CD4-positive, alpha-beta T cell treated with Interleukin-15 for 1 hour (primary cell): ENCODE measurements at regions not wholly inside any gene's neighbourhood (a gene's known extent, or its start where the extent isn't known, plus 50 kb on each side); places are given as distances from the start of the nearest gene placed in this dataset.

Experiments
- DNase-seq: peaks from one replicate; pipeline ENCODE4 v3.0.0-alpha.2; 2020

- no peak for DNase-seq
Observed at GRCh38 chr5:159765760-159766517, 150.3 kb upstream of the ADRA1B start.

DNA sequence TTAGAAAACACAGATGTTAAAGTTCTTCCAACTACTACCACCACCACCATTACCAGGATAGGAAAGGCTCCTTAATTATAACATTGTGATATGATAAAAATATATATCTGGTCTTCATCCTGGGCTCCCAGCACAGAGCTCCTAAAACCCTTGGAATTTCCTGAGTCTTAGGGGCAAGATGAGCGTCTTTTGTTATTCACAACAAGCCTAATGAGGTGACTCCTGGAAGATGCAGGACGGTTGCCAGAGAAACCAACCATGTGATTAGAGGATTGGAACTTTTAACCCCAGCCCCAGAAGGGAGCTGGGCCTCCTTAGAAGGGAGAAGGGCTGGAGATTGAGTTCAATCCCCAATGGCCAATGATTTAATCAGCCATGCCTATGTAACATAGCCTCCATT lies 148.0 kb upstream of the ADRA1B start:
- no peak for DNase-seq

- DNase-seq: no peak
Observed at GRCh38 chr5:159772698-159773061, 143.6 kb upstream of the ADRA1B start.

- peak; percentile 69 for DNase-seq
Observed at GRCh38 chr5:159773062-159773924, 143.0 kb upstream of the ADRA1B start.

GRCh38 chr5:159774476-159775031 lies 141.7 kb upstream of the ADRA1B start:
- DNase-seq: no peak

DNA sequence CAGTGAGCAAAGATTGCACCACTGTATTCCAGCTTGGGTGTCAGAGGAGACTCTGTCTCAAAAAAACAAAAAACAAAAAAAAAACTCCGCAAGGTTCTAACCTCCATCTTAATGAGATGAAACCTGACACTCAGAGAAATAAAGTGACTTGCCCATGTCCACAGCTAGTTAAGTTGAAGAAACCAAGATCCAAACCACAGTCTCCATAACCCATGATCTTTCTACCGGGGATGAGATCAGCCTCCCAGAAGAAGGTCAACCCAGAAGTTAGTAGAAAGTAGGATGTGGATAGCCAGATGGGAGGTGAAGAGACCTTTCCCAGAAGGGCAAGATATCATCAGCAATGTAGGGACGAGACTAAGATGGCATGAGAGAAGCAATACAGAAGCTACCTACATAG lies 140.4 kb upstream of the ADRA1B start:
- DNase-seq: no peak

- DNase-seq: no peak
Observed at GRCh38 chr5:159777049-159777660, 139.1 kb upstream of the ADRA1B start.

DNA sequence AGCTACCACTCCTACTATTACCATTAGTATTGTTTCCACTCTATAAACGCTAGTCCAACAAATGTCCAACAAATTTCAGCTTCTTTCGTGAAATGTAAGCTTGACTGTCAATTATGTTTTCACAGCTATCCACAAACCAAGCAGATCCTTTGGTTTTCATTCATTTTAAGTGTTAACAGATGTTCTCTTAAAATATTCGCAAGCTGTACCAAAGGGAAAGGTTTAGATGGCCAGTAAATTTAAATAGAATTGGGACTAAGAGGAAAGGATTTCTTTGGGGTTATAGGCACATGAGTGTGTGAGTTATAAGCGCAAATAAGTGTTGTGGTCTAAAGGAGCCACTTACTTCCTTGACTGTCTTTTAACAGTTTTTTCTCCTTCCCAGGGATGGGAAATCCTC lies 136.8 kb upstream of the ADRA1B start:
- no peak for DNase-seq

GRCh38 chr5:159780246-159780645 lies 136.0 kb upstream of the ADRA1B start:
- DNase-seq: no peak

GRCh38 chr5:159781626-159782157 lies 134.6 kb upstream of the ADRA1B start:
- DNase-seq: no peak

DNA sequence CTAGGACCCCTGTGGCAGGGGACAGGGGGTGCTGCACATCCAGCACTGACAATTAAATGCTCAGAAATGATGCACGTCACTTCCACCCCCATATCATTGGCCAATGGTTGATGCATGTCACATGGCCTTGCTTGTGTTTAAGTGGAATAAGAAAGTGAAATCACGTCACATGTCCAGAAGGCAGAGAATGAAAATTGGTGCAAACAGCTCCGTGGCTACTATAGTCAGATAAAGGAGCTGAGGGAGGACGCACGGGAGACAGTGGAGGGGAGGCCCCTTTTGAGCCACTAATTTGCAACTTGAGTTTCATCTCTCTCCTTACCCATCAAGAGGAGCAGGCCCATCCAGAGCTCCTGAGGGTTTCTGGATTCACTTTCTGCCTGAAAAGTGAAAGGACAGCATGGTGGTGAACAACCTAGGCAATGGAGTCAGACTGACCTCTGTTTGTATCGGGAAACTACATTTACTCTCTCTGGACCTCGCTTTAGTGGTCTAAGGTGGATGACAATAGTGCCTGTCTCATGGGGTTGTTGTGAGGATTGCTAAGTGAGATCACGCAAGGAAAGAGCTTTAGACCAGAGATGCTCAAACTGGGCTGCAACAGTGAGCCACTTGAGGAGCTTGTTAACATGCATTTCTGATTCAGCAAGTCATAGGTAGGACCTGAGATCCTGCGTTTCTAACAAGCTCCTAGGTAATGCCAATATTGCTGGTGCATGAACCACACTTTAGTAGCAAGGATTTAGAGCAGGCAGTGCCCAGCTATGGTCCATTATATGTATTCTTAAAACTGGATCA lies 133.9 kb upstream of the ADRA1B start:
- DNase-seq: no peak

DNA sequence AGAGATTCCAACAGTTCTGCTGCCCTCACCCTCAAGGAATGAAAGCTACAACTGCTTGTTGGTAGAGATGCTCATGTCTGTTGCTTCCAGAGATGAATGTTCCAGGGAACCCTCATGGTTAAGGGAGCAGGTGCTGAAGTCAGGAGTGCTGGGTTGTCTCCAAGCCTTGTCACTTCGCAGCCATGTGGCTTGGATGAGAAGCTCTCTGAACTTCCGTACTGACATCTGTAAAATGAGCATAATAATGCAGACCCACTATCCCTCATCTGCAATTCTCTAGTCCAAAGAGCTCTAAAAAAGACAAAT lies 133.3 kb upstream of the ADRA1B start:
- DNase-seq: no peak

DNA sequence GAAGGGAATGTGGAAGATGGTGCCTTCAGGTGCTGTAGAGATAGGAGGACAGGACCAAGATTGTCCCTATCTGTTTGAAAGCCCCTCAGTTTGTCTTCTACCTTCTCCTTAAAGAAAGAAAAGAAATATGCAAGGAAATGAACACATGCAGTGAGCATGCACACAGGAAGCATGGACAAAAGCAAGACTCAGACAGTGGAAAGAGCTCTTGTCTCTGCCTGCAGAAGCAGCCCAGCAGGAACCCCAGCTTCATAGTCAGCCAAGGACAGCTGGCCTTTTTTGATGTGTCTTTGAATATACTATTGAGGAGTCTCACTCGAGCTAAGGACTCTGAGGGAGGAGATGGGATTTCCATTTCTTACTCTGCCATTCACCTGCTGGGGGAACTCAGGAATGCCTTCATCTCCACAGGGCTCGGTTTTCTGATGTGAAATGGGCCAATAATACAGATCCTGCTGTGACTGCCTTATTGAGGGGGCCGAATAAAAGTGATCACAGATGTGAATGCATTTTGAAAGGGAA lies 132.5 kb upstream of the ADRA1B start:
- no peak for DNase-seq

DNA sequence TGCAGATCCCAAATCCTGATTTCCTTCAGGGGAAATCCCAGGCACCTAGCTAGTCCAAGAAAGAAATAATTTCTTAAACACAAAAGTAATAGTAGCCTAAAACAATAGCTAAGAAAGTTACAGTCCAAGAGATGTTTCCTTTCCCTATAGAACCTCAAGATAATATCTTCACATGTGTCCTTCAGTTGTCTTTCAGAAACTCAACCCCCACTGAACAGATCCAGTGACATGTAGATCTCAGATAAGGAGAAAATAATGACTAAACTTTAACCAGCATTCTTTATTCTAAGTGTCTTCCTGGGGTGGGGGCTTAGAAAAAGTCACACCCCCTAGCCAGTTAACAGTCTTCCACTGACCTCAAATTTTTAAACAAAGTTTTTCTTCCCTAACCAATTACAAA lies 131.3 kb upstream of the ADRA1B start:
- DNase-seq: no peak

GRCh38 chr5:159785656-159786055 lies 130.6 kb upstream of the ADRA1B start:
- DNase-seq: no peak

DNA sequence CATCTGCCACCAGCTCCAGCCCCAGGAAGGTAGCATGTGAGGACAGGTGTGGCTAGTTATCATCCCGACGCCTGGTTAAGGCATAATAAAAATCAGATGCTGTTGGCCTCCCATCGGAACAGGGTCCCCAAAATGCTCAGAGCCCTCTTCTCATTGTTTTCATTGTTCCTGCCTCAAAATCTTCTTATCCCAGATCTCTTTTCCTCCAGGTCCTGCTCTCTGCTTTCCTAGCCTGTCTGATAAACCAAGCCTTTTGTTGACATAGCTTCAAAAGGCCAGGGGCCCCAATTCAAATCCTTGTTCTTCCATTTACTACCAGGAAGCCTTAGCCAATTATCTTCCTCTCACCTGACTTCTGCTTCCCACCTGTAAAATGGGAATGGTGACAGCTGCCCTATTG lies 130.1 kb upstream of the ADRA1B start:
- no peak for DNase-seq

GRCh38 chr5:159786901-159787691 lies 129.2 kb upstream of the ADRA1B start:
- no peak for DNase-seq

GRCh38 chr5:159787837-159788236 lies 128.4 kb upstream of the ADRA1B start:
- DNase-seq: no peak

DNA sequence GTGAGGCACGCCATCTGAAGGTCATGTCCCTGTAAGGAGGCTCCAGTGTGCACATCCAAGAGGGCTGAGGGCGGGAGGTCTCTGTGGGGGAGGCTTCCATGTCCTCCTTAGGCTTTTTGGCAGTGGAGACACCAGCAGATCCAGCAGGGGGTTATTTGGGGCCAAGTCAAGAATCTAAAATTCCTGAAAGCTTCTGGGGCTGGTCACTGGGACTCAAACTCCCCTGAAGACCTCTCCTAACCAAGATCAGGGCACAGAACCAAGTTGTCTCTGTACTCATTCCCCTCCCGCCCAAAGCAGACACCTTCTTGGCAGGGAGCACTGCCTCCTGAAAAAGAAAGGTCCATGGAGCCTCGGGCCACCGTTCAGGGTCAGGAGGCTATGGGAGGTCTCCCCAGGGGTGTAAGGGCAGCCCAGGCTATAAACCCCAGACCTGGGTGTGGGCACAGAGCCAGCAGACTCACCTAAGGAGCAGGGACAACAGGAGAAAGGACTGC lies 127.4 kb upstream of the ADRA1B start:
- no peak for DNase-seq

DNA sequence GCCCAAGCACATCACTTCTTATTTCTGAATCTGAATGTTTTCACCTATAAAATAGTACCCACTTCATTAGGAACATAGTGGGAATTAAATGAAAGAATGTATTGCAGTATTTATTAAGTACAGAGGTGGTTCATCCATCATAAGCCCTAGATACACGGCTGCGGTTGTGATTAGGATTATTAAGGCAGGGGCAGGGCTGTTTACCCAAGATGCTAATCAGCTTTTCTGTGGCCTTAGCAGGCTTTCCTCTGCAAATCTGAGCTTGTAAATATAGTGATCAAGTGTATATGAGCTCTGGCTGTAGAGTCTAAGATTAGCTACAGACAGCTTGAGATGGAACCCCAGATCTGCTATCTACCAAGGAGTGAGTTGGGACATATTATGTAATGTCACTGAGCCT lies 124.1 kb upstream of the ADRA1B start:
- DNase-seq: no peak

- DNase-seq: no peak
Observed at GRCh38 chr5:159797261-159797970, 118.9 kb upstream of the ADRA1B start.
